NB4 (cell line): ENCODE measurements at regions not wholly inside any gene's neighbourhood (a gene's known extent, or its start where the extent isn't known, plus 50 kb on each side); places are given as distances from the start of the nearest gene placed in this dataset.

ENCODE experiments used
- CTCF ChIP-seq: IDR thresholded peaks from one replicate; pipeline ENCODE4 v1.5.1; 2012; ENCODE audit warnings: low read depth, low read length
- POLR2A ChIP-seq: IDR thresholded peaks from 2 replicates; pipeline ENCODE4 v1.6.1; 2011; ENCODE audit warnings: mild to moderate bottlenecking; ENCODE audit not compliant: insufficient read length; ENCODE audit errors: extremely low read depth
- TF ChIP-seq, protein P1 (sequence below): IDR thresholded peaks from 2 replicates; pipeline ENCODE4 v1.6.1; 2011; ENCODE audit warnings: low read depth, low read length

GRCh38 chr4:183843248-183843671 lies 61.8 kb upstream of the STOX2 start:
- TF ChIP-seq CTCF (no peak), POLR2A (no peak)
- TF ChIP-seq, protein P1, sequence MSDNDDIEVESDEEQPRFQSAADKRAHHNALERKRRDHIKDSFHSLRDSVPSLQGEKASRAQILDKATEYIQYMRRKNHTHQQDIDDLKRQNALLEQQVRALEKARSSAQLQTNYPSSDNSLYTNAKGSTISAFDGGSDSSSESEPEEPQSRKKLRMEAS: no peak
